Astrocyte of the cerebellum (primary cell): ENCODE measurements at regions not wholly inside any gene's neighbourhood (a gene's known extent, or its start where the extent isn't known, plus 50 kb on each side); places are given as distances from the start of the nearest gene placed in this dataset.

ENCODE experiments used
- DNase-seq: peaks from one replicate; pipeline ENCODE4 v3.0.0-alpha.2; 2011; ENCODE audit warnings: low read depth
- H3K4me3 ChIP-seq: 2 replicates; pipeline ENCODE4 v1.5.1; 2011; ENCODE audit warnings: mild to moderate bottlenecking, low read depth, low read length, moderate library complexity
- in situ Hi-C: cut with HindIII; loops from 2 replicates; pipeline ENCODE4 v1.10.0; 2017; ENCODE audit warnings: low sequenced_read_pairs
- TF ChIP-seq, protein P1 (sequence below): IDR thresholded peaks from 2 replicates; pipeline ENCODE4 v1.5.1; 2012; ENCODE audit warnings: low read length, low read depth, moderate library complexity, mild to moderate bottlenecking; ENCODE audit errors: missing control alignments

DNA sequence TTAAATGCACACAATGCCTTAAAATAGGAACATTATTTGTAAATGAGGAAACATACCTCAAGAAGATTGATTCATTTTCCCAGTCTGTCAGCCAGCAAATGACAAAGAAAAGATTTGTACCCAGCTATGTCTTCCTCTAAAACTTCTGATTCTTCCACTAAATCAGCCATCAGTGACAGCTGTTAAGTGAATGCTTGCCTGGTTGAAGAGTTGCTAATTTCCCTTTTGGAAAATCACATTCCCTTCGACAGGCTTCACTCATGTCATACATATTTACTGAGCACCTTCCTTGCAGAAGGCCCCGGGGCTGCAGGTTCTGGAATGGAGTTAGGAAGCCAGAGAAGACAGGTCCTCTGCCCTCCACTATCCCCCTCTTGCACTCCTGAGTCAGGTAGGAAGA lies 112.0 kb upstream of the SLC66A3 start:
- in situ Hi-C loops, result no loop called here
- TF ChIP-seq, protein P1, sequence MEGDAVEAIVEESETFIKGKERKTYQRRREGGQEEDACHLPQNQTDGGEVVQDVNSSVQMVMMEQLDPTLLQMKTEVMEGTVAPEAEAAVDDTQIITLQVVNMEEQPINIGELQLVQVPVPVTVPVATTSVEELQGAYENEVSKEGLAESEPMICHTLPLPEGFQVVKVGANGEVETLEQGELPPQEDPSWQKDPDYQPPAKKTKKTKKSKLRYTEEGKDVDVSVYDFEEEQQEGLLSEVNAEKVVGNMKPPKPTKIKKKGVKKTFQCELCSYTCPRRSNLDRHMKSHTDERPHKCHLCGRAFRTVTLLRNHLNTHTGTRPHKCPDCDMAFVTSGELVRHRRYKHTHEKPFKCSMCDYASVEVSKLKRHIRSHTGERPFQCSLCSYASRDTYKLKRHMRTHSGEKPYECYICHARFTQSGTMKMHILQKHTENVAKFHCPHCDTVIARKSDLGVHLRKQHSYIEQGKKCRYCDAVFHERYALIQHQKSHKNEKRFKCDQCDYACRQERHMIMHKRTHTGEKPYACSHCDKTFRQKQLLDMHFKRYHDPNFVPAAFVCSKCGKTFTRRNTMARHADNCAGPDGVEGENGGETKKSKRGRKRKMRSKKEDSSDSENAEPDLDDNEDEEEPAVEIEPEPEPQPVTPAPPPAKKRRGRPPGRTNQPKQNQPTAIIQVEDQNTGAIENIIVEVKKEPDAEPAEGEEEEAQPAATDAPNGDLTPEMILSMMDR, result no peak
- DNase-seq, result no peak
- H3K4me3 ChIP-seq, result no peak overlapping the region

- TF ChIP-seq, protein P1, result no peak
- in situ Hi-C loops, result no loop called here
- no peak overlapping the region for H3K4me3 ChIP-seq
- DNase-seq, result no peak
These were observed 111.1 kb upstream of the SLC66A3 start for GRCh38 chr2:11044201-11044600.

DNA sequence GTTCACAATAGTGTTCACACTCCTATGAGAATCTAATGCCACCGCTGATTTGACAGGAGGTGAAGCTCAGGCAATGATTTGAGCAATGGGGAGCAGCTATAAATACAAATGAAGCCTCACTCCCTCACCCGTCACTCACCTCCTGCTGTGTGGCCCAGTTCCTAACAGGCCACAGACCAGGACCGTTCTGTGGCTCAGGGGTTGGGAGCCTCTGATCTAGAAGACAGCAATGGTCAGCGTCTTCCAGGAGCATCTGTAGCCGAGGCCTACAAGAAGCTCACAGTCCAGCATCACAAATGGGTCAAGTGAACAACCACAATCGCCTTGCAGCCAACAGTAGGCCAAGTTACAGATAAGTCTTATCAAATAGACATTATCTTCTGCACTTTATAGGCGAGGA lies 110.0 kb upstream of the SLC66A3 start:
- no peak for DNase-seq
- TF ChIP-seq, protein P1, result no peak
- in situ Hi-C loops, result loop anchor here (5.0 kb wide), 1 partner anchor 33 kb away; no protein-coding TSS in a partner anchor
- no peak overlapping the region for H3K4me3 ChIP-seq

- TF ChIP-seq, protein P1, result no peak
- no peak overlapping the region for H3K4me3 ChIP-seq
- no peak for DNase-seq
- in situ Hi-C loops, result loop anchor here (5.0 kb wide), 1 partner anchor 36 kb away; no protein-coding TSS in a partner anchor
These were observed 106.8 kb upstream of the SLC66A3 start for GRCh38 chr2:11048335-11049008.

DNA sequence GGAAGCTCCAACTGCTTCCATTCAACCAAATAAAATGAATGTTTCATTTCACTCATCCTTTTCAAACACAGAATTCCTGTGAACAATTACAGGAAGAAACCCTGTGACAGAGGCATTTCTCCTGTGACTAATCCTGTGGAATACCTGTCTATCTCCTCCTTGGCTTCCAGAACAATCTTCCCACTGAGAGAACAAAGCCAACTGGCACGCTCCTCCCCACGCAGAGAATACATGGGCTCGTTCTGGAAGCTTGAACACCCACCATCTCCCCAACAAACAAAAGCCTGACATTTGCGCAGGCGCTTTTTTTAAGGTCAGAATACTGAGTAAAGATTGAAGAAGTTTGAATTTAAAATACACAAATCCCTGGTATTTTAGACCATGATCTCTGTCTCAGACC lies 104.7 kb upstream of the SLC66A3 start:
- no peak for DNase-seq
- TF ChIP-seq, protein P1, result no peak
- in situ Hi-C loops, result no loop called here
- H3K4me3 ChIP-seq, result no peak overlapping the region

DNA sequence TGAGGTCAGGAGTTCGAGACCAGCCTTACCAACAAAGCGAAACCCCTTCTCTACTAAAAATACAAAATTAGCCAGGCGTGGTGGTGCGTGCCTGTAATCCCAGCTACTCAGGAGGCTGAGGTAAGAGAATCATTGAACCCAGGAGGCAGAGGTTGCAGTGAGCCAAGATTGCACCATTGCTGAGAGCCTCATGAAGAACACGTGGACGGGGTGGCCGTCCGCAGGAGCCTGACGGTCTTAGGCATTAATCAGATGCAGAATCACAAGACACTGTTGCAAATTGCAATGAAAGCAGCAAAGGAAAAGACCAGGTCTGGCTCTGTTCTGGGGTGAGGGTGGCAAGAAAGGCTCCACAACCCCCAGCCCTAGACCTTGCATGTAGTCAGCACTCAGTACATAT lies 104.0 kb upstream of the SLC66A3 start:
- H3K4me3 ChIP-seq, result no peak overlapping the region
- in situ Hi-C loops, result no loop called here
- TF ChIP-seq, protein P1, result no peak
- DNase-seq, result no peak
